ENCODE measurements at regions not wholly inside any gene's neighbourhood (a gene's known extent, or its start where the extent isn't known, plus 50 kb on each side); places are given as distances from the start of the nearest gene placed in this dataset.
"Not testable (repeated sequence)": the region's sequence is repeated elsewhere in the genome, so short reads cannot be mapped to it uniquely, and the experiment has no call there.

DNA sequence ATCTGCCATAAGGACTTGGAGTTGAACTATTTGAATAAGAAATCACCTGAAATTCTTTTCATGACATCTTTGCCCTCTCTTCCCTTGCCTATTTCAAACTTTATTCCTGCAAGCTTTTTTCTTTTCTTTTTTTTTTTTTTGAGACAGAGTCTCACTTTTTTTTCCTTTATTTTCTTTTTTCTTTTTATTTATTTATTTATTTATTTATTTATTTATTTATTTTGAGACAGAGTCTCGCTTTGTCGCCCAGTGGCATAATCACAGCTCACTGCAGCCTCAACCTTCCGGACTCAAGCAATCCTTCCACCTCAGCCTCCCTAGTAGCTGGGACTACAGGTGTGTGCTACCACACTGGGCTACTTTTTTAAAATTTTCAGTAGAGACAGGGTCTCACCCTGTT is 369.3 kb upstream of the ATP11B start:
- no peak overlapping the region for H3K9ac ChIP-seq (ENCODE audit: low read length in 3 of 3)
- FAIRE-seq (no peak), DNase-seq (no peak)
- H3K27ac ChIP-seq (ENCODE audit: low read depth in 2 of 2, low read length in 2 of 2): no peak overlapping the region
- no peak overlapping the region for H3K4me3 ChIP-seq (ENCODE audit: low read length in 3 of 3)
- intact Hi-C loops (cut with DNase I): no loop called here
- H3K36me3 ChIP-seq (ENCODE audit: control insufficient read depth in 2 of 3, insufficient read depth in 3 of 3, low read length in 3 of 3): no peaks in the 10 kb centered on the region
- no peaks in the 10 kb centered on the region for H3K9me3 ChIP-seq (ENCODE audit: control insufficient read depth in 2 of 3, insufficient read depth in 1 of 3, low read length in 3 of 3)
- no peaks in the 10 kb centered on the region for H3K4me1 ChIP-seq (ENCODE audit: control insufficient read depth in 2 of 3, insufficient read depth in 2 of 3, low read depth in 1 of 3, low read length in 3 of 3)
- TF ChIP-seq, protein P1, sequence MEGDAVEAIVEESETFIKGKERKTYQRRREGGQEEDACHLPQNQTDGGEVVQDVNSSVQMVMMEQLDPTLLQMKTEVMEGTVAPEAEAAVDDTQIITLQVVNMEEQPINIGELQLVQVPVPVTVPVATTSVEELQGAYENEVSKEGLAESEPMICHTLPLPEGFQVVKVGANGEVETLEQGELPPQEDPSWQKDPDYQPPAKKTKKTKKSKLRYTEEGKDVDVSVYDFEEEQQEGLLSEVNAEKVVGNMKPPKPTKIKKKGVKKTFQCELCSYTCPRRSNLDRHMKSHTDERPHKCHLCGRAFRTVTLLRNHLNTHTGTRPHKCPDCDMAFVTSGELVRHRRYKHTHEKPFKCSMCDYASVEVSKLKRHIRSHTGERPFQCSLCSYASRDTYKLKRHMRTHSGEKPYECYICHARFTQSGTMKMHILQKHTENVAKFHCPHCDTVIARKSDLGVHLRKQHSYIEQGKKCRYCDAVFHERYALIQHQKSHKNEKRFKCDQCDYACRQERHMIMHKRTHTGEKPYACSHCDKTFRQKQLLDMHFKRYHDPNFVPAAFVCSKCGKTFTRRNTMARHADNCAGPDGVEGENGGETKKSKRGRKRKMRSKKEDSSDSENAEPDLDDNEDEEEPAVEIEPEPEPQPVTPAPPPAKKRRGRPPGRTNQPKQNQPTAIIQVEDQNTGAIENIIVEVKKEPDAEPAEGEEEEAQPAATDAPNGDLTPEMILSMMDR (IDR thresholded peaks at IDR 0.05; ENCODE audit: borderline replicate concordance, extremely low read depth, insufficient read depth): no peak
- H3K27me3 ChIP-seq (ENCODE audit: control insufficient read depth, insufficient read depth, low read length): no peaks in the 10 kb centered on the region

DNA sequence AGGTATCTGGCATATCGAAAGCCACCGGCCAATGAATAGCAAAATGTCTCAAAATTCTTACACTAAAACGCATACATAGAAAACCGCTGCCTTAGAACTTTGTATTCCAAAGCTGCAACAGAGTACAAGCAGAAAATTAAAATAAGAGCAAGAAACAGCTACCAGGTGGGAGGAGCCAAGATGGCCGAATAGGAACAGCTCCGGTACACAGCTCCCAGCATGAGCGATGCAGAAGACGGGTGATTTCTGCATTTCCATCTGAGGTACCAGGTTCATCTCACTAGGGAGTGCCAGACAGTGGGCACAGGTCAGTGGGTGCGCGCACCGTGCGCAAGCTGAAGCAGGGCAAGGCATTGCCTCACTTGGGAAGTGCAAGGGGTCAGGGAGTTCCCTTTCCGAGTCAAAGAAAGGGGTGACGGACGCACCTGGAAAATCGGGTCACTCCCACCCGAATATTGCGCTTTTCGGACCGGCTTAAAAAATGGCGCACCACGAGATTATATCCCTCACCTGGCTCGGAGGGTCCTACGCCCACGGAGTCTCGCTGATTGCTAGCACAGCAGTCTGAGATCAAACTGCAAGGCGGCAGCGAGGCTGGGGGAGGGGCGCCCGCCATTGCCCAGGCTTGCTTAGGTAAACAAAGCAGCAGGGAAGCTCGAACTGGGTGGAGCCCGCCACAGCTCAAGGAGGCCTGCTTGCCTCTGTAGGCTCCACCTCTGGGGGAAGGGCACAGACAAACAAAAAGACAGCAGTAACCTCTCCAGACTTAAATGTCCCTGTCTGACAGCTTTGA is 367.2 kb upstream of the ATP11B start:
- H3K36me3 ChIP-seq (ENCODE audit: control insufficient read depth in 2 of 3, insufficient read depth in 3 of 3, low read length in 3 of 3); H3K27ac ChIP-seq (ENCODE audit: low read depth in 2 of 2, low read length in 2 of 2); H3K4me1 ChIP-seq (ENCODE audit: control insufficient read depth in 2 of 3, insufficient read depth in 2 of 3, low read depth in 1 of 3, low read length in 3 of 3); H3K9me3 ChIP-seq (ENCODE audit: control insufficient read depth in 2 of 3, insufficient read depth in 1 of 3, low read length in 3 of 3); H3K9ac ChIP-seq (ENCODE audit: low read length in 3 of 3); FAIRE-seq; H3K4me3 ChIP-seq (ENCODE audit: low read length in 3 of 3); H3K27me3 ChIP-seq (ENCODE audit: control insufficient read depth, insufficient read depth, low read length); intact Hi-C loops (cut with DNase I): not testable (repeated sequence)
- DNase-seq: peak in 1 of 5 donors; percentile 48

DNA sequence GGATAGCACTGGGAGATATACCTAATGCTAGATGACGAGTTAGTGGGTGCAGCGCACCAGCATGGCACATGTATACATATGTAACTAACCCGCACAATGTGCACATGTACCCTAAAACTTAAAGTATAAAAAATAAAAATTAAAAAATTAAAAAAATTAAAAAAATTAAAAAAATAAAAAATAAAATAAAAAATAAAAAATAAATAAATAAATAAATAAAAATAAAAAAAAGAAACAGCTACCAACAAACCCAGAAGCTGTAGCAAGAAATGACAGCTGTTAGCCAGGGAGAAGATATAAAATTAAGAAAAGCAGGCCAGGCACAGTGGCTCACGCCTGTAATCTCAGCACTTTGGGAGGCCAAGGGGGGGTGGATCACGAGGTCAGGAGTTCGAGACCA is 361.3 kb upstream of the ATP11B start:
- DNase-seq; H3K27me3 ChIP-seq (ENCODE audit: control insufficient read depth, insufficient read depth, low read length); H3K36me3 ChIP-seq (ENCODE audit: control insufficient read depth in 2 of 3, insufficient read depth in 3 of 3, low read length in 3 of 3); H3K9ac ChIP-seq (ENCODE audit: low read length in 3 of 3); H3K9me3 ChIP-seq (ENCODE audit: control insufficient read depth in 2 of 3, insufficient read depth in 1 of 3, low read length in 3 of 3); H3K27ac ChIP-seq (ENCODE audit: low read depth in 2 of 2, low read length in 2 of 2); H3K4me1 ChIP-seq (ENCODE audit: control insufficient read depth in 2 of 3, insufficient read depth in 2 of 3, low read depth in 1 of 3, low read length in 3 of 3); intact Hi-C loops (cut with DNase I); H3K4me3 ChIP-seq (ENCODE audit: low read length in 3 of 3); FAIRE-seq: not testable (repeated sequence)

DNA sequence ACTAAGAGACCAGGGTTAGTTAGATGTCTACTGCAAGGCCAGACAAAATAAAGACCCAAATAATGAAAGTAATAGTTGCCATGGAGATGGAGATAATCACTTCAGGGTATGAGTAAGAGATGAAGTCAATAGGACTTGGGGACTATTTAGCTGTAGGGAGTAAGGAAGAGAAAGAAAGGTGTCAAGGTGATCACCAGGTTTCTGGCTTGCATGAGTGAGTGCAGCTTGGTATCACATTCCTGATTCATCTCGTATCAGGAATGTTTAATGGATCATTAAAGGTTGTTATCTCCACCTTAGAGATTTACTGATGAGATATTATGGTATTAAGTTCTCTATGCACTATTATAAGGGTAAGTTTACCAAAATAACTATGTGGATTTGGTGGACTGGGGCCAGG is 357.4 kb upstream of the ATP11B start:
- Histone ChIP-seq H3K9ac (ENCODE audit: low read length in 3 of 3) (no peak overlapping the region), H3K27me3 (ENCODE audit: control insufficient read depth, insufficient read depth, low read length) (no peaks in the 10 kb centered on the region), H3K9me3 (ENCODE audit: control insufficient read depth in 2 of 3, insufficient read depth in 1 of 3, low read length in 3 of 3) (no peaks in the 10 kb centered on the region), H3K4me1 (ENCODE audit: control insufficient read depth in 2 of 3, insufficient read depth in 2 of 3, low read depth in 1 of 3, low read length in 3 of 3) (no peaks in the 10 kb centered on the region), H3K4me3 (ENCODE audit: low read length in 3 of 3) (no peak overlapping the region), H3K27ac (ENCODE audit: low read depth in 2 of 2, low read length in 2 of 2) (no peak overlapping the region), H3K36me3 (ENCODE audit: control insufficient read depth in 2 of 3, insufficient read depth in 3 of 3, low read length in 3 of 3) (no peaks in the 10 kb centered on the region)
- FAIRE-seq (no peak), DNase-seq (no peak)
- intact Hi-C loops (cut with DNase I): no loop called here
- TF ChIP-seq, protein P1 (IDR thresholded peaks at IDR 0.05; ENCODE audit: borderline replicate concordance, extremely low read depth, insufficient read depth): no peak

All from kidney (tissue), 13 donors.